ENCODE measurements at regions not wholly inside any gene's neighbourhood (a gene's known extent, or its start where the extent isn't known, plus 50 kb on each side); places are given as distances from the start of the nearest gene placed in this dataset.

GRCh38 chr15:70292076-70292760 lies 194.5 kb upstream of the TLE3 start:
- no peak for TF ChIP-seq CTCF (IDR thresholded peaks at IDR 0.05; ENCODE audit: low read depth, low read length, missing control alignments)
- no peak for DNase-seq (ENCODE audit: extremely low read depth, low read depth)
- H3K4me3 ChIP-seq (replicated peaks; ENCODE audit: low read depth, low read length): no peak overlapping the region

GRCh38 chr15:70291305-70292075 lies 193.8 kb upstream of the TLE3 start:
- no peak for DNase-seq (ENCODE audit: extremely low read depth, low read depth)
- TF ChIP-seq CTCF (IDR thresholded peaks at IDR 0.05; ENCODE audit: low read depth, low read length, missing control alignments): no peak
- no peak overlapping the region for H3K4me3 ChIP-seq (replicated peaks; ENCODE audit: low read depth, low read length)

GRCh38 chr15:70290708-70291107 lies 193.0 kb upstream of the TLE3 start:
- no peak for TF ChIP-seq CTCF (IDR thresholded peaks at IDR 0.05; ENCODE audit: low read depth, low read length, missing control alignments)
- DNase-seq (ENCODE audit: extremely low read depth, low read depth): no peak
- no peak overlapping the region for H3K4me3 ChIP-seq (replicated peaks; ENCODE audit: low read depth, low read length)

- H3K4me3 ChIP-seq (replicated peaks; ENCODE audit: low read depth, low read length): no peak overlapping the region
- DNase-seq (ENCODE audit: extremely low read depth, low read depth): peak; percentile 20
Measured at GRCh38 chr15:70289191-70289955, 191.7 kb upstream of the TLE3 start.

GRCh38 chr15:70286113-70286806 lies 188.5 kb upstream of the TLE3 start:
- no peak overlapping the region for H3K4me3 ChIP-seq (replicated peaks; ENCODE audit: low read depth, low read length)
- DNase-seq (ENCODE audit: extremely low read depth, low read depth): no peak
- no peak for TF ChIP-seq CTCF (IDR thresholded peaks at IDR 0.05; ENCODE audit: low read depth, low read length, missing control alignments)

More at GRCh38 chr15:70289191-70289955, 191.7 kb upstream of the TLE3 start:
- no peak for TF ChIP-seq CTCF (IDR thresholded peaks at IDR 0.05; ENCODE audit: low read depth, low read length, missing control alignments)

GRCh38 chr15:70284438-70285214 lies 186.9 kb upstream of the TLE3 start:
- no peak for DNase-seq (ENCODE audit: extremely low read depth, low read depth)
- TF ChIP-seq CTCF (IDR thresholded peaks at IDR 0.05; ENCODE audit: low read depth, low read length, missing control alignments): no peak
- no peak overlapping the region for H3K4me3 ChIP-seq (replicated peaks; ENCODE audit: low read depth, low read length)
